ENCODE measurements at regions not wholly inside any gene's neighbourhood (a gene's known extent, or its start where the extent isn't known, plus 50 kb on each side); places are given as distances from the start of the nearest gene placed in this dataset.
"Not testable (repeated sequence)": the region's sequence is repeated elsewhere in the genome, so short reads cannot be mapped to it uniquely, and the experiment has no call there.

- H3K36me3 ChIP-seq (ENCODE audit: insufficient read depth, low read length) = no peaks in the 10 kb centered on the region
- no peak overlapping the region for H2AFZ ChIP-seq (ENCODE audit: low read depth, low read length)
- no peaks in the 10 kb centered on the region for H3K27me3 ChIP-seq (ENCODE audit: insufficient read depth, low read depth, low read length)
- H3K9ac ChIP-seq (ENCODE audit: low read length) = no peak overlapping the region
- H3K79me2 ChIP-seq (replicated peaks; ENCODE audit: insufficient read depth, low read length) = no peaks in the 10 kb centered on the region
- no peak overlapping the region for H3K27ac ChIP-seq (ENCODE audit: low read length)
- TF ChIP-seq CTCF (IDR thresholded peaks at IDR 0.05; ENCODE audit: poor library complexity, severe bottlenecking) (no peak), REST (IDR thresholded peaks at IDR 0.05; ENCODE audit: borderline replicate concordance) (no peak), RAD21 (conservative IDR thresholded peaks at IDR 0.05) (no peak), MXI1 (conservative IDR thresholded peaks at IDR 0.05; ENCODE audit: poor library complexity, severe bottlenecking) (no peak), EP300 (conservative IDR thresholded peaks at IDR 0.05; ENCODE audit: poor library complexity, severe bottlenecking) (no peak), EZH2 (IDR thresholded peaks at IDR 0.05; ENCODE audit: borderline replicate concordance, insufficient read depth, low read length, poor library complexity, severe bottlenecking) (no peak), SMC3 (conservative IDR thresholded peaks at IDR 0.05; ENCODE audit: poor library complexity) (no peak), TAF1 (IDR thresholded peaks at IDR 0.05; ENCODE audit: low read depth) (no peak), POLR2AphosphoS5 (IDR thresholded peaks at IDR 0.05) (no peak)
- H3F3A ChIP-seq (ENCODE audit: insufficient read depth, low read length, poor library complexity, severe bottlenecking) = no peaks in the 10 kb centered on the region
- no peak overlapping the region for H3K4me3 ChIP-seq (ENCODE audit: low read length)
- no peaks in the 10 kb centered on the region for H3K9me3 ChIP-seq (ENCODE audit: low read length)
- H3K9me2 ChIP-seq (ENCODE audit: insufficient read depth, low read length) = no peaks in the 10 kb centered on the region
- H3K4me2 ChIP-seq (ENCODE audit: low read length) = no peak overlapping the region
- H4K20me1 ChIP-seq (ENCODE audit: insufficient read depth) = no peaks in the 10 kb centered on the region
Measured at GRCh38 chr2:37573451-37574388, 97.7 kb downstream of the CDC42EP3 start.

- Histone ChIP-seq H3K9me3 (ENCODE audit: low read length) (no peaks in the 10 kb centered on the region), H4K20me1 (ENCODE audit: insufficient read depth) (no peaks in the 10 kb centered on the region), H3K27me3 (ENCODE audit: insufficient read depth, low read depth, low read length) (no peaks in the 10 kb centered on the region), H3K27ac (ENCODE audit: low read length) (no peak overlapping the region), H2AFZ (ENCODE audit: low read depth, low read length) (no peak overlapping the region), H3K9me2 (ENCODE audit: insufficient read depth, low read length) (no peaks in the 10 kb centered on the region), H3K4me2 (ENCODE audit: low read length) (no peak overlapping the region), H3K9ac (ENCODE audit: low read length) (no peak overlapping the region), H3K79me2 (replicated peaks; ENCODE audit: insufficient read depth, low read length) (no peaks in the 10 kb centered on the region), H3K4me3 (ENCODE audit: low read length) (no peak overlapping the region), H3K36me3 (ENCODE audit: insufficient read depth, low read length) (no peaks in the 10 kb centered on the region), H3F3A (ENCODE audit: insufficient read depth, low read length, poor library complexity, severe bottlenecking) (no peaks in the 10 kb centered on the region)
- TF ChIP-seq TAF1 (IDR thresholded peaks at IDR 0.05; ENCODE audit: low read depth) = no peak
- no peak for TF ChIP-seq POLR2AphosphoS5 (IDR thresholded peaks at IDR 0.05)
- TF ChIP-seq EZH2 (IDR thresholded peaks at IDR 0.05; ENCODE audit: borderline replicate concordance, insufficient read depth, low read length, poor library complexity, severe bottlenecking) = no peak
- TF ChIP-seq CTCF (IDR thresholded peaks at IDR 0.05; ENCODE audit: poor library complexity, severe bottlenecking) = no peak
- no peak for TF ChIP-seq RAD21 (conservative IDR thresholded peaks at IDR 0.05)
- no peak for TF ChIP-seq EP300 (conservative IDR thresholded peaks at IDR 0.05; ENCODE audit: poor library complexity, severe bottlenecking)
- TF ChIP-seq REST (IDR thresholded peaks at IDR 0.05; ENCODE audit: borderline replicate concordance) = no peak
- TF ChIP-seq SMC3 (conservative IDR thresholded peaks at IDR 0.05; ENCODE audit: poor library complexity) = no peak
- TF ChIP-seq MXI1 (conservative IDR thresholded peaks at IDR 0.05; ENCODE audit: poor library complexity, severe bottlenecking) = no peak
Measured at GRCh38 chr2:37575780-37576179, 95.7 kb downstream of the CDC42EP3 start.

- H3K4me3 ChIP-seq (ENCODE audit: low read length); H3K27ac ChIP-seq (ENCODE audit: low read length); H3K79me2 ChIP-seq (replicated peaks; ENCODE audit: insufficient read depth, low read length); H3F3A ChIP-seq (ENCODE audit: insufficient read depth, low read length, poor library complexity, severe bottlenecking); H2AFZ ChIP-seq (ENCODE audit: low read depth, low read length); H3K36me3 ChIP-seq (ENCODE audit: insufficient read depth, low read length); H3K9ac ChIP-seq (ENCODE audit: low read length); H3K9me2 ChIP-seq (ENCODE audit: insufficient read depth, low read length); H3K4me2 ChIP-seq (ENCODE audit: low read length); H3K27me3 ChIP-seq (ENCODE audit: insufficient read depth, low read depth, low read length); H3K9me3 ChIP-seq (ENCODE audit: low read length); H4K20me1 ChIP-seq (ENCODE audit: insufficient read depth): not testable (repeated sequence)
Measured at GRCh38 chr2:37576194-37576593, 95.2 kb downstream of the CDC42EP3 start.
